AG04449 (cell line): ENCODE measurements at regions not wholly inside any gene's neighbourhood (a gene's known extent, or its start where the extent isn't known, plus 50 kb on each side); places are given as distances from the start of the nearest gene placed in this dataset.

Experiments used
- CTCF ChIA-PET: fragments of 350-600 bp; formaldehyde crosslinking; extraction: SDS; loops from one replicate; lab custom pipeline; 2021; ENCODE audit warnings: antibody characterized with exemption; lab: Yijun Ruan, JAX
- POLR2A ChIA-PET: fragments of 400-600, 350-600 bp; formaldehyde crosslinking; extraction: SDS; loops from one replicate; lab custom pipeline; 2020; ENCODE audit warnings: antibody characterized with exemption, inconsistent platforms; lab: Yijun Ruan, JAX
- DNase-seq: peaks from one replicate; pipeline ENCODE4 v3.0.0-alpha.2; 2010; ENCODE audit warnings: low read depth, low spot score
- H3K4me3 ChIP-seq: 2 replicates; pipeline ENCODE4 v1.5.1; 2011; ENCODE audit warnings: low read depth, mild to moderate bottlenecking, control low read depth, low read length
- CTCF ChIP-seq: IDR thresholded peaks from one replicate; pipeline ENCODE4 v1.5.1; 2011; ENCODE audit warnings: mild to moderate bottlenecking, moderate library complexity, low read length, control low read depth, inconsistent platforms; ENCODE audit not compliant: insufficient read depth; ENCODE audit errors: missing control alignments

GRCh38 chrX:95823796-95824195 lies 860.8 kb upstream of the DIAPH2 start:
- no peak overlapping the region for H3K4me3 ChIP-seq
- DNase-seq: no peak
- CTCF ChIA-PET: no interaction called here
- no peak for TF ChIP-seq CTCF
- POLR2A ChIA-PET: no interaction called here

GRCh38 chrX:95835223-95835622 lies 849.4 kb upstream of the DIAPH2 start:
- no peak for TF ChIP-seq CTCF
- ChIA-PET CTCF (no interaction called here), POLR2A (no interaction called here)
- no peak overlapping the region for H3K4me3 ChIP-seq
- DNase-seq: no peak

DNA sequence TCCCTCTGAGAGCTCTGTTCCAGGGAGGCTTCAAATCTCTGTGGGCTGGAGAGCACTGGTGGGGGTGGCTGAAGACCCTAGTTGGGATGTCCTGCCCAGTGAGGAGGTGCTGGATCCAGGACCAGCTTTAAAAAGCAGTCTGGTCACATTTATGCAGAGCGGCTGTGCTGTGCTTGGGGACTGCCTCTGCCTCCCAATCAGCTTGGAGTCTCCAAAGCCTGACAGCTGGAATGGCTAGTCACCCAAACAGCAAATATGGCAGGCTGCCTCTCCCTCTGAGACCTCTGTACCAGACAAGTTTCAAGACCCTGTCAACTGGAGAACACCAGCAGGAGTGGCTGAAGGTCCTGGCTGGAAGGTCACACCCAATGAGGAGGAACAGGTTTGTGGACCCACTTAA lies 848.1 kb upstream of the DIAPH2 start:
- TF ChIP-seq CTCF: no peak
- POLR2A ChIA-PET: no interaction called here
- CTCF ChIA-PET: no interaction called here
- no peak overlapping the region for H3K4me3 ChIP-seq
- no peak for DNase-seq

DNA sequence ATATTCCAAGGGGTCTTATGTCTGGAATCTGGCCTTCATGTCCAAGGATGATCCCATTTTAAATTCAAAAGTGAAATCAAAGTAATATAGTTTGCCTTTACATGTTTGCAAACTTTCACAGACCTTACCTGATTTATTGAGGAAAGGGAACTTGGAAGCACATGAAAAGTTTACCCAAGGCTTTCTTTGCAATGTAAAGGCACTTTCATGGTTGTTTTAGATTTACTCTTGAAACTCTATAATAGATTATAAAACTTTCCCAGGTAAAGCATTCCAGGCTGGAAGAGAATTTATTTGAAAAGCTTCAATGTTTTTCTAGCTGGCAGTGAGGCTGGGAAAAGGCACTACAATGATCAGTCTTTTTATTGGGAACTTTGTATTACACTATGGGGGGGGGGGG lies 842.8 kb upstream of the DIAPH2 start:
- no peak for DNase-seq
- POLR2A ChIA-PET: no interaction called here
- no peak for TF ChIP-seq CTCF
- no peak overlapping the region for H3K4me3 ChIP-seq
- CTCF ChIA-PET: no interaction called here

DNA sequence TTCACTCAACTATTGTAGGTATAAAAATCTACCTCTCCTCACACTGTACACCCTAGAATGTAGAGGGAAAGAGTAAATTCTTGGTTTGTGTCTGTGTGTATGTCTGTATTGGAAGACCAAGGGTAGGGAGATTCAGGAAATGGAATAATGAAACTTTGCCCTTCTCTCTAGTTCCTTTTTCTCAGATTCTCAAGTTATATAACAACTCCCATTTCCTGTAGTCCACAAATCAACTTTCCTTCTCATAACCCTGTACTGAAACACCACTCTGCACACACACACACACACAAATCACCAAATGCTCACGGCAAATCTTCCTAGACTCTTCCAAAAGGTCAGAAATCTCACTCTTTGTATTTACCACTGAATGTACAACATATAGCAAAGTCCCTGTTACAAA lies 824.5 kb upstream of the DIAPH2 start:
- ChIA-PET POLR2A (no interaction called here), CTCF (no interaction called here)
- no peak for DNase-seq

GRCh38 chrX:95875661-95876060 lies 809.0 kb upstream of the DIAPH2 start:
- no peak overlapping the region for H3K4me3 ChIP-seq
- no peak for TF ChIP-seq CTCF
- ChIA-PET CTCF (no interaction called here), POLR2A (no interaction called here)
- DNase-seq: no peak

More for the DNA sequence above, 824.5 kb upstream of the DIAPH2 start:
- TF ChIP-seq CTCF: no peak
- H3K4me3 ChIP-seq: no peak overlapping the region

GRCh38 chrX:95878874-95879273 lies 805.8 kb upstream of the DIAPH2 start:
- DNase-seq: no peak
- no peak for TF ChIP-seq CTCF

More at GRCh38 chrX:95878874-95879273, 805.8 kb upstream of the DIAPH2 start:
- H3K4me3 ChIP-seq: no peak overlapping the region
- CTCF ChIA-PET: no interaction called here
- POLR2A ChIA-PET: no interaction called here
